RWPE1 (cell line): ENCODE measurements at regions not wholly inside any gene's neighbourhood (a gene's known extent, or its start where the extent isn't known, plus 50 kb on each side); places are given as distances from the start of the nearest gene placed in this dataset.

Experiments
- CTCF ChIA-PET: fragments of 350-600 bp; sonication (Branson Sonifier 250); formaldehyde crosslinking; extraction: SDS; loops from one replicate; lab custom pipeline; 2021; lab: Yijun Ruan, JAX
- POLR2A ChIA-PET: fragments of 400-600 bp; formaldehyde crosslinking; extraction: SDS; loops from one replicate; lab custom pipeline; 2020; ENCODE audit warnings: antibody characterized with exemption; ENCODE audit not compliant: low non-redundant PET; lab: Yijun Ruan, JAX
- DNase-seq: peaks from one replicate; pipeline ENCODE4 v3.0.0; 2012; ENCODE audit warnings: low spot score
- H3K27ac ChIP-seq: fragments of 450-650 bp; 2 replicates; pipeline ENCODE4 v1.5.1; 2017
- TF ChIP-seq, protein P1 (sequence below): fragments of 450-650 bp; conservative IDR thresholded peaks from 2 replicates; pipeline ENCODE4 v1.5.1; 2017; ENCODE audit warnings: low read depth, mild to moderate bottlenecking

DNA sequence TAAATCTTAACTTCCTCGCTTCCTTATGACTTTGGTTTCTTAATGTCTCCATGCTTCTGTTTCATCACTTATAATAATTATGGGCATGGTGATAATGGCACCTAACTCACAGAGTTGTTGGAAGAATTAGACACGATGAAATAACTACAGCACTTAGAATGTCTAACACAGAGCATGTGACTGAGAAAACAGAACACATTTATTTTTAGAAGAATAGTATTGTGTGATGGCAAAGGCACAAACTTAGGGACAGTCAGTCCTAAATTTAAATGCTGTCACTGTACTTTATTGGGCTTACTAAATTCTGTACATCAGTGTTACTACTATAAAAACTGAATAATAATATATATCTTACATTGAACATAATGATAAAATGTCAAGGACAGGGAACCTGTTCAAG is 391.1 kb upstream of the JAG1 start:
- TF ChIP-seq, protein P1, sequence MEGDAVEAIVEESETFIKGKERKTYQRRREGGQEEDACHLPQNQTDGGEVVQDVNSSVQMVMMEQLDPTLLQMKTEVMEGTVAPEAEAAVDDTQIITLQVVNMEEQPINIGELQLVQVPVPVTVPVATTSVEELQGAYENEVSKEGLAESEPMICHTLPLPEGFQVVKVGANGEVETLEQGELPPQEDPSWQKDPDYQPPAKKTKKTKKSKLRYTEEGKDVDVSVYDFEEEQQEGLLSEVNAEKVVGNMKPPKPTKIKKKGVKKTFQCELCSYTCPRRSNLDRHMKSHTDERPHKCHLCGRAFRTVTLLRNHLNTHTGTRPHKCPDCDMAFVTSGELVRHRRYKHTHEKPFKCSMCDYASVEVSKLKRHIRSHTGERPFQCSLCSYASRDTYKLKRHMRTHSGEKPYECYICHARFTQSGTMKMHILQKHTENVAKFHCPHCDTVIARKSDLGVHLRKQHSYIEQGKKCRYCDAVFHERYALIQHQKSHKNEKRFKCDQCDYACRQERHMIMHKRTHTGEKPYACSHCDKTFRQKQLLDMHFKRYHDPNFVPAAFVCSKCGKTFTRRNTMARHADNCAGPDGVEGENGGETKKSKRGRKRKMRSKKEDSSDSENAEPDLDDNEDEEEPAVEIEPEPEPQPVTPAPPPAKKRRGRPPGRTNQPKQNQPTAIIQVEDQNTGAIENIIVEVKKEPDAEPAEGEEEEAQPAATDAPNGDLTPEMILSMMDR: no peak
- CTCF ChIA-PET: no interaction called here
- POLR2A ChIA-PET: no interaction called here

DNA sequence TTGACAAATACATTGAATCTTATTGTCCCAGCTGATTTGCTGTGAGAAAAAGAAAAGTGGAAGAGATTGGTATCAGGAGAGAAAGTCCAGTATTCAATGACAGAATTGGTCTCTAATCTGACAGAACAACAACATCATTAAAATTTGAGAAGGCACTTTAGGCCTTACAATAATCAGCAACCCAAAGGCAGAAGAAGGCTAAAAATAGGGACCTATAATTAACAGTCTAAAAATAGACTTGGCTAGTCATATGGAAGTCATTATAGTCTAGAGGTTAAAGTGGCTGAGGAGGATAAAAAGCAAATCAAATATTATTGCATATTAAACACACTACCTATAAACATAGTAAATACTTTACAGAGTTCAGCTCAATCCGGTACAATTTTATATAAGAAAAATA is 393.6 kb upstream of the JAG1 start:
- ChIA-PET CTCF (interaction anchor here (0.6 to 0.7 kb wide), 2 partner anchors 14 to 101 kb away, joined by 3 to 4 read pairs; no protein-coding TSS in a partner anchor), POLR2A (no interaction called here)
- no peak for DNase-seq
- TF ChIP-seq, protein P1: no peak
- H3K27ac ChIP-seq: no peak overlapping the region

More for the DNA sequence above, 391.1 kb upstream of the JAG1 start:
- H3K27ac ChIP-seq: no peak overlapping the region
- no peak for DNase-seq

DNA sequence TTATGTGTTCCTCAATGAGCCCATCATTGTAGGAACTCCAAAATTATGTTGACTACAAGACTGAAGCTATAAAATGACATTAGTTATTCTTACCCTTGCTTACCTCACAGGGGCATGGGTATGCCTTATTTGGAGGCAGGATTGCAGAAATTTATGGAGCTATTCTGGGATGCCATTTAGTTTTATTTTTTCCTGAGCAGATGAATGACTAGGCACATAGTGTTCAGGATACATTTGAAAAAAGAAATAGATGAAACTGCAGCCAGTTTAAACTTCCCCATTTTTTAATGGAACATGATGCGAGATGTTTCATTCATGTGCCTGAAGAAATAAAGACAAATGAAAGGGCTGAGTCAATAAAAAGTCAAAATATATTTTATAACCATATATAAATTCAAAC is 399.2 kb upstream of the JAG1 start:
- ChIA-PET POLR2A (no interaction called here), CTCF (interaction anchor here (0.5 kb wide), 1 partner anchor 31 kb away, joined by 3 read pairs; no protein-coding TSS in a partner anchor)
- TF ChIP-seq, protein P1: no peak
- no peak for DNase-seq
- H3K27ac ChIP-seq: no peak overlapping the region

DNA sequence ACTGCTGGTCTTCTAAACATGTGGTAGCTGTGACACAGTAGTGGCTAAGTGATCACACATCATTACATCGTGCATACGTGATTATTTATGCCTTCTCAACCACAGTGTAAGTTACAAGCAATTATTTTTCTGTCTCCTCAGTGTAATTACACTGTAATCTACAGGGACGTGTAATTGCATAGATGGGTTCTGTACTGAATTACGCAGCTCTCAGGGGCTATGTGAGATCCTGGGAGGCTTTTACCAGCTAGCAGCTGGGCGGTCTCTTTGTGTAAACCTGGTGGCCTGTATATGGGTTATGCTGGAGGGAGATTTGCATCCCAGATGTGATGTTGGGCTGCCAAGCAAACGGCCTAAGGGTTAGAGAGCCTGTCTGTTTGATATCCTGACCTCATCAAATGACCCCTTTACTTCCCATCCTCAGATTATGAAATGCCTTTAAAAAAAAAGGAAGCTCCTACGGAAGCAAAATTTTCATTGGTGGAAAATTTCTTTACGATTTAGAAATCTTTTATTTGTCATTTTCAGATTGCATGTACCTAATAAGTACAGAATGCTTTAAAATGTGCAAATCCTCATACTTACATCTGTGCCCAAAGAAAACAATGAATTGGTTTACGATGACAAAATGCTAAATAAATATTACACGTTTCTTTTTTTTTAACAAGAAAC is 402.8 kb upstream of the JAG1 start:
- H3K27ac ChIP-seq: no peak overlapping the region
- CTCF ChIA-PET: no interaction called here
- POLR2A ChIA-PET: no interaction called here
- TF ChIP-seq, protein P1: no peak
- DNase-seq: no peak

DNA sequence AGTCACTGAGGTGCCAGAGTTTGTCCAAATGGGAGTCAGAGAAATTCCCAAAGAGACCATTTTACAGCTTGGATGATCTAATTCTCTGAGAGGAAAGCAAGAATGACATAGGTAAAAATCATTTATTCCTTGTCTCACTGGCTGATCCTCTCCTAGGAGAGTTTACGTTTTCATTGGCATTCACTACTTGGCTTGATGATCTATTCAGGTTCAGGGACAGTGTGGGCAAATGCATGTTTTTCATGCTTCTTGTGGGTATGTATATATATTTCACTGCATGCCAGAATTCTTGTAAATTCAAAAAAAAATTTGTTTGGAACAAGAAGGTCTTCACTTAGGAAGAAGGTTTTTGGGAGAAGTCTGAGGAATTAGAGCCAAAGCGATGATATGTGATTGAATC is 403.4 kb upstream of the JAG1 start:
- DNase-seq: no peak
- TF ChIP-seq, protein P1: no peak
- ChIA-PET CTCF (no interaction called here), POLR2A (no interaction called here)
- no peak overlapping the region for H3K27ac ChIP-seq

DNA sequence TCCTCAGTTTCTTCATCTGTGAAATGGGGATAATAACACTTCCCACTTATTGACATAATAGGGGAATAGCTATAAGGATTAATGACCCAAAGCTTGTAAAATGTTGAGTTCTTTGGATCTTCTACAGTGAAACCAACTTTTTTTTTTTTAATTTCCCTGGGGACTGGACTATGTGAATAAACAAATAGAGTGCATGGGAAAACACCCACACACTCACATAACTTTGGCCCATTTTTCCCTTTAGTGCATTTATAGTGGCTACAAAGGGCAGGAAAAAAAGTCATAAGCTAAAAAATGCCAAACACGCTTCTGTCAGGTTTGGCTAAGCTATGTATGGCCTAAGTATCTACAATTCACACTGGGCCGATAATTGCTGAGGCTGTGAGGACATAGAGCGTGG is 406.2 kb upstream of the JAG1 start:
- CTCF ChIA-PET: no interaction called here
- no peak overlapping the region for H3K27ac ChIP-seq
- TF ChIP-seq, protein P1: no peak
- DNase-seq: no peak
- POLR2A ChIA-PET: no interaction called here
